ENCODE measurements at regions not wholly inside any gene's neighbourhood (a gene's known extent, or its start where the extent isn't known, plus 50 kb on each side); places are given as distances from the start of the nearest gene placed in this dataset.

- TF ChIP-seq, protein P1, sequence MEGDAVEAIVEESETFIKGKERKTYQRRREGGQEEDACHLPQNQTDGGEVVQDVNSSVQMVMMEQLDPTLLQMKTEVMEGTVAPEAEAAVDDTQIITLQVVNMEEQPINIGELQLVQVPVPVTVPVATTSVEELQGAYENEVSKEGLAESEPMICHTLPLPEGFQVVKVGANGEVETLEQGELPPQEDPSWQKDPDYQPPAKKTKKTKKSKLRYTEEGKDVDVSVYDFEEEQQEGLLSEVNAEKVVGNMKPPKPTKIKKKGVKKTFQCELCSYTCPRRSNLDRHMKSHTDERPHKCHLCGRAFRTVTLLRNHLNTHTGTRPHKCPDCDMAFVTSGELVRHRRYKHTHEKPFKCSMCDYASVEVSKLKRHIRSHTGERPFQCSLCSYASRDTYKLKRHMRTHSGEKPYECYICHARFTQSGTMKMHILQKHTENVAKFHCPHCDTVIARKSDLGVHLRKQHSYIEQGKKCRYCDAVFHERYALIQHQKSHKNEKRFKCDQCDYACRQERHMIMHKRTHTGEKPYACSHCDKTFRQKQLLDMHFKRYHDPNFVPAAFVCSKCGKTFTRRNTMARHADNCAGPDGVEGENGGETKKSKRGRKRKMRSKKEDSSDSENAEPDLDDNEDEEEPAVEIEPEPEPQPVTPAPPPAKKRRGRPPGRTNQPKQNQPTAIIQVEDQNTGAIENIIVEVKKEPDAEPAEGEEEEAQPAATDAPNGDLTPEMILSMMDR (IDR thresholded peaks at IDR 0.05; ENCODE audit: low read depth, low read length) = no peak
- H3K4me3 ChIP-seq (ENCODE audit: low read depth, low read length) = no peak overlapping the region
Observed at GRCh38 chr6:14194483-14194882, 76.9 kb downstream of the CD83 start.

GRCh38 chr6:14194976-14195375, 77.4 kb downstream of the CD83 start:
- H3K4me3 ChIP-seq (ENCODE audit: low read depth, low read length) = no peak overlapping the region
- TF ChIP-seq, protein P1 (IDR thresholded peaks at IDR 0.05; ENCODE audit: low read depth, low read length) = no peak

DNA sequence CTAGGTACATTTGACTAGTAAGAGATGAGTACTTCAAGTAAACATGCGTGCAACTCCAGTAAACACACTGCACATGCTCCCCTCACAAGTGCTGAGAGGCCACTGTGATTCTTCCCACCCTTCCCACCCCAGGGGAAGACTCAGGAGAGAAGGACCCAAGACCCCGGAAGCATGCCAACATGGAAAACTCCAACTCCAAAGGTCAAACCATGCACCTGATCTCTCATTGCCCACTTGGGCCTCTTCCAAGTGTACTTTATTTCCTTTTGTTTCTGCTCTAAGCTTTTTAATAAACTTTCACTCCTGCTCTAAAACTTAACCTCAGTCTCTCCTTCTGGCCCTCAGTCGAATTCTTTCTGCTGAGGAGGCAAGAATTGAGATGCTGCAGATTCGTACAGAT, 78.5 kb downstream of the CD83 start:
- TF ChIP-seq, protein P1 (IDR thresholded peaks at IDR 0.05; ENCODE audit: low read depth, low read length) = no peak
- H3K4me3 ChIP-seq (ENCODE audit: low read depth, low read length) = no peak overlapping the region

- TF ChIP-seq, protein P1 (IDR thresholded peaks at IDR 0.05; ENCODE audit: low read depth, low read length) = no peak
- no peak overlapping the region for H3K4me3 ChIP-seq (ENCODE audit: low read depth, low read length)
Observed at GRCh38 chr6:14197118-14197517, 79.5 kb downstream of the CD83 start.

DNA sequence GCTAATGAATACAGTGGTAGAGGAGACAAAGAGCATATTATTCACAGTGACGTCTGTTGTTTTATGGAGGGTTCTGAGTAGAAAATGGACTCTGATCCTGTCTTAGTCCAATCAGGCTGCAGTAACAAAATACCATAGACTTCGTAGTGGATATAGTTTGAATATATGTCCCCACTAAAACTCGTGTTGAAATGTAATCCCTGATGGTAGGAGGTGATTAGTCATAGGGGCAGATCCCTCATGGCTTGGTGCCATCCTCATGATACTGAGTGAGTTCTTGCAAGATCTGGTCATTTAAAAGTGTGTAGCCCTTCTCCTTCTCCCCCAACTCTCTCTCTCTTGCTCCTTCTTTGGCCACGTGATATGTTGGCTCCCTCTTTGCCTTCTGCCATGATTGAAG, 82.5 kb downstream of the CD83 start:
- H3K4me3 ChIP-seq (ENCODE audit: low read depth, low read length) = no peak overlapping the region
- TF ChIP-seq, protein P1 (IDR thresholded peaks at IDR 0.05; ENCODE audit: low read depth, low read length) = no peak

GRCh38 chr6:14202947-14203346, 85.4 kb downstream of the CD83 start:
- H3K4me3 ChIP-seq (ENCODE audit: low read depth, low read length) = no peak overlapping the region
- TF ChIP-seq, protein P1 (IDR thresholded peaks at IDR 0.05; ENCODE audit: low read depth, low read length) = no peak

DNA sequence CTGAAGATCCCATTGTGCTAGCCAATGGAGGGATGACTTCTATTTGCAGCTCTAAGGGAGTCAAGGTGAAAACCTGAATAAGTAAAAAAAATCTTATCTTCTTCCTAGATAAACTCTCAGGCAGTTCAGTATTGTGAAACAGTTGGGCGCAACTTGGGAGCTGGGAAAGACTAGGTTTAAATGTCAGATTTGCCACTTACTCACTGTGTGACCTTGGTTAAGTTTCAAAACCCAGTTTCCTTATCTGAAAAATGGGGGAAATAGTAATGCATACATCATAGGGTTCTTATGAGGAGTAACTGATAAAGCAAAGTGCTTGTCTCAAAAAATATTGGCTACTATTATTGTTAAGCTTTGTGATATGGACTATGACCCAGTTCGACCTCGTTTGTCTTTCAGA, 88.8 kb downstream of the CD83 start:
- no peak overlapping the region for H3K4me3 ChIP-seq (ENCODE audit: low read depth, low read length)
- TF ChIP-seq, protein P1 (IDR thresholded peaks at IDR 0.05; ENCODE audit: low read depth, low read length) = no peak

Measured in WI38 (cell line).